GM12878 (cell line): ENCODE measurements at regions not wholly inside any gene's neighbourhood (a gene's known extent, or its start where the extent isn't known, plus 50 kb on each side); places are given as distances from the start of the nearest gene placed in this dataset.

Experiments used
- ATAC-seq: fragments of 200-7000 bp; cut with Tn5 transposase; 3 replicates; pipeline ENCODE4 v1.9.1; 2020; ENCODE audit warnings: mild to moderate bottlenecking, moderate library complexity
- BruUV-seq: library from RNA; stranded (reverse); fragments of 400-500 nt; replicated peaks from 2 replicates; lab custom pipeline; 2021; lab: Mats Ljungman, UMichigan
- CTCF ChIA-PET: fragments of 300-600 bp; sonication (Branson Sonifier 250); formaldehyde crosslinking; extraction: SDS; loops from one replicate; lab custom pipeline; 2021; ENCODE audit warnings: inconsistent platforms; lab: Yijun Ruan, JAX
- POLR2A ChIA-PET: fragments of 350-600 bp; formaldehyde crosslinking; extraction: SDS; loops from one replicate; lab custom pipeline; 2021; ENCODE audit warnings: inconsistent platforms; lab: Charles Lee
- RAD21 ChIA-PET: fragments of 300-600 bp; sonication (Branson Sonifier 250); formaldehyde crosslinking; loops from one replicate; lab custom pipeline; 2023; ENCODE audit warnings: antibody characterized with exemption; ENCODE audit not compliant: unreplicated experiment; lab: Charles Lee
- SMC1A ChIA-PET: fragments of 300-600 bp; sonication (Branson Sonifier 250); formaldehyde crosslinking; loops from one replicate; lab custom pipeline; 2023; ENCODE audit not compliant: unreplicated experiment, uncharacterized antibody; lab: Charles Lee
- DNase-seq: peaks from one replicate; pipeline ENCODE4 v3.0.0-alpha.2; 2011; ENCODE audit warnings: low read depth, low spot score
- FAIRE-seq: peaks from 3 replicates; lab custom pipeline; 2011; peaks lifted over from hg19 to GRCh38; lab: Jason Lieb, UNC
- H2AFZ ChIP-seq: 2 replicates; pipeline ENCODE4 v1.6.0; 2011; ENCODE audit warnings: low read depth, low read length, control low read depth; ENCODE audit not compliant: control insufficient read depth
- H3K27ac ChIP-seq: 2 replicates; pipeline ENCODE4 v1.5.1; 2011; ENCODE audit warnings: control low read depth; ENCODE audit not compliant: control insufficient read depth, insufficient read depth
- H3K27me3 ChIP-seq, 2 experiments: replicated peaks in 1 of 2; 2 replicates each; pipeline versions ENCODE4 v1.6.0 to v1.6.1; 2011; ENCODE audit warnings: low read length in 1 of 2; ENCODE audit not compliant: control insufficient read depth in 2 of 2, insufficient read depth in 2 of 2
- H3K36me3 ChIP-seq, 2 experiments: 2 replicates each; pipeline ENCODE4 v1.5.1; 2011; ENCODE audit warnings: low read length in 1 of 2; ENCODE audit not compliant: control insufficient read depth in 2 of 2, insufficient read depth in 2 of 2
- H3K4me1 ChIP-seq: 2 replicates; pipeline ENCODE4 v1.6.1; 2011; ENCODE audit warnings: mild to moderate bottlenecking, low read length, moderate library complexity, mixed read lengths; ENCODE audit not compliant: control insufficient read depth, insufficient read depth
- H3K4me2 ChIP-seq: 2 replicates; pipeline ENCODE4 v1.6.0; 2011; ENCODE audit warnings: control low read depth; ENCODE audit not compliant: control insufficient read depth, insufficient read depth
- H3K4me3 ChIP-seq: fragments of 200-600 bp; sonication (generic); 2 replicates; pipeline ENCODE4 v1.5.1; 2016
- H3K79me2 ChIP-seq: 2 replicates; pipeline ENCODE4 v1.6.0; 2011; ENCODE audit warnings: low read length; ENCODE audit not compliant: control insufficient read depth, insufficient read depth
- H3K9ac ChIP-seq: 2 replicates; pipeline ENCODE4 v1.8.0; 2011; ENCODE audit warnings: low read length, control low read depth, mixed read lengths; ENCODE audit not compliant: control insufficient read depth, insufficient read depth
- H3K9me3 ChIP-seq: replicated peaks from 3 replicates; pipeline ENCODE4 v1.5.1; 2011; ENCODE audit warnings: mild to moderate bottlenecking, low read length; ENCODE audit not compliant: control insufficient read depth, insufficient read depth
- H4K20me1 ChIP-seq: 2 replicates; pipeline ENCODE4 v1.6.0; 2011; ENCODE audit not compliant: control insufficient read depth, insufficient read depth
- ATF7 ChIP-seq: fragments of 450-650 bp; IDR thresholded peaks from 2 replicates; pipeline ENCODE4 v1.6.1; 2016; ENCODE audit warnings: low read depth, mild to moderate bottlenecking
- CEBPB ChIP-seq, 2 experiments: fragments of 150-350 bp in 1 of 2; IDR thresholded peaks; 2 replicates each; pipeline ENCODE4 v1.6.1; 2012 to 2014; ENCODE audit warnings: low read depth in 2 of 2, low read length in 2 of 2, borderline replicate concordance in 1 of 2, inconsistent platforms in 1 of 2
- CHD2 ChIP-seq: IDR thresholded peaks from 2 replicates; pipeline ENCODE4 v1.6.1; 2011; ENCODE audit warnings: low read depth, low read length, improper control_type of control experiment, borderline replicate concordance
- DPF2 ChIP-seq: fragments of 450-650 bp; IDR thresholded peaks from 2 replicates; pipeline ENCODE4 v1.6.1; 2017; ENCODE audit warnings: mild to moderate bottlenecking
- HDAC6 ChIP-seq: fragments of 200-600 bp; sonication (generic); IDR thresholded peaks from one replicate; pipeline ENCODE4 v1.8.0; 2017; ENCODE audit warnings: antibody characterized with exemption; ENCODE audit not compliant: unreplicated experiment
- LARP7 ChIP-seq: fragments of 450-650 bp; IDR thresholded peaks from 2 replicates; pipeline ENCODE4 v1.6.1; 2017; ENCODE audit warnings: mild to moderate bottlenecking
- MEF2B ChIP-seq: fragments of 450-650 bp; IDR thresholded peaks from 2 replicates; pipeline ENCODE4 v1.6.1; 2018; ENCODE audit warnings: mild to moderate bottlenecking, moderate library complexity; ENCODE audit not compliant: partially characterized antibody, poor library complexity, severe bottlenecking
- MXI1 ChIP-seq: fragments of 150-350 bp; IDR thresholded peaks from 2 replicates; pipeline ENCODE4 v1.6.1; 2011; ENCODE audit warnings: low read depth, mild to moderate bottlenecking, inconsistent platforms, low read length, improper control_type of control experiment
- NFYB ChIP-seq: IDR thresholded peaks from 2 replicates; pipeline ENCODE4 v1.6.1; 2011; ENCODE audit warnings: low read depth, mild to moderate bottlenecking, low read length, improper control_type of control experiment, moderate library complexity; ENCODE audit not compliant: insufficient read depth
- POLR2AphosphoS2 ChIP-seq: IDR thresholded peaks from 2 replicates; pipeline ENCODE4 v1.6.1; 2011; ENCODE audit warnings: low read depth, mild to moderate bottlenecking, low read length, improper control_type of control experiment, moderate library complexity
- RAD51 ChIP-seq: fragments of 450-650 bp; IDR thresholded peaks from 2 replicates; pipeline ENCODE4 v1.6.1; 2016; ENCODE audit warnings: moderate library complexity, mild to moderate bottlenecking, inconsistent platforms
- RBBP5 ChIP-seq: fragments of 200-600 bp; sonication (generic); conservative IDR thresholded peaks from 2 replicates; pipeline ENCODE4 v1.6.1; 2016
- SMC3 ChIP-seq: IDR thresholded peaks from 2 replicates; pipeline ENCODE4 v1.6.1; 2011; ENCODE audit warnings: low read length, improper control_type of control experiment, borderline replicate concordance
- SREBF1 ChIP-seq: IDR thresholded peaks from 2 replicates; pipeline ENCODE4 v1.6.1; 2012; ENCODE audit warnings: mild to moderate bottlenecking, low read length
- WGBS: methylation state at CpG from one replicate; pipeline ENCODE4 v1.1.6; 2016; ENCODE audit warnings: low lambda C conversion rate; ENCODE audit not compliant: insufficient replicate concordance, insufficient coverage; ENCODE audit errors: missing lambda C conversion rate; 5-methylcytosine and 5-hydroxymethylcytosine counted together
- in situ Hi-C: fragments of 300-500 bp; cut with MboI; formaldehyde crosslinking; loops from 9 replicates; pipeline ENCODE4 v1.14.3; 2018; ENCODE audit warnings: mixed read lengths
- intact Hi-C: fragments of 100-400 bp; cut with micrococcal nuclease; formaldehyde crosslinking; loops from one replicate; pipeline ENCODE4 v1.14.2; 2022; ENCODE audit not compliant: unreplicated experiment
- TF ChIP-seq, protein P1 (sequence below): fragments of 450-650 bp; IDR thresholded peaks from 2 replicates; pipeline ENCODE4 v1.6.1; 2016; ENCODE audit warnings: mild to moderate bottlenecking
- TF ChIP-seq, protein P2 (sequence below): IDR thresholded peaks from 2 replicates; pipeline ENCODE4 v1.6.1; 2012; ENCODE audit warnings: low read depth, low read length, improper control_type of control experiment
- TF ChIP-seq, protein P3 (sequence below): fragments of 450-650 bp; formaldehyde crosslinking; IDR thresholded peaks from 2 replicates; pipeline ENCODE4 v1.4.0; 2022; ENCODE audit warnings: mild to moderate bottlenecking, moderate library complexity

DNA sequence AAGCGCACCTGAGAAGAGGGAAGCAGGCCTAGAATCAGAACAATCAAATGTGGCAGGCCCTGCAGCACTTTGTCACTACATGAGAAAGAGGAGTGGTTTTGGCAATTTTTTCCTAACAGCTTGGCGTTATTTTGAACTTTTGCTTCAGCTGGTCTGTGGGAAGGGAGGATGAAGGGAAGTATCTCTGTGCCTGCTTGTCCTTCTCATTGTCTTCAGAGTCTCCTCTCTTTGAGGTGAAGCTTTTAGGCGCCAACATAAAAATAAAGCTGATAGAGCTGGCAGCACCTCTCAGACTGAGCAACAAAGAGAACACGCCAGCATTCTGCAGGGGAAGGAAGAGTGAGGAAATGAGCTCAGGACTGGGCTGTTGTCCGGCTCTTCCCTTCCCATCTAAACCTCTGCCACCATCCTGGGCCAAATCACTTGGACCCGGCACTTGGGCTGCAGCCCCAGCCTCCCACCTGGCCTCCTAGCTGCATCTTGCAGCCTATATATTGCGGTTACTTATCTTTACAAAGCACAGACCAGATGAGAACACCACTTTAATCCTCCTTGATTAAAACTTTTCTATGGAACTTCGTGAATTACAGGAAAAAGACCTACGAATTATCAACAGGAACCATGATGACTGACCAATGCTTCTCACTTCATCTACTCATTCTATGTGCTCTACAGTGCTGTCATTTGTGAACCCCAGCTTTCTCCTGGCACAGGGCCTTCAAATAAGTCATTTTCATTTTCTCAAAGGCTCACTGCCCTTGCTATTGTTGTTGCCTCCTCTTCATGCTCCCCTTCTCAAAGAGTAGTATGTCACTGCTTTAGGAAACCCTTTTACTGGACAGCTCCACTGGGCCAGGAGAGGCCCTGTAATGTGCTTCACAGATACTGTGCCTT lies 476.4 kb upstream of the HS3ST1 start:
- H3K9ac ChIP-seq = no peak overlapping the region
- SMC1A ChIA-PET = no interaction called here
- H3K9me3 ChIP-seq = no peaks in the 10 kb centered on the region
- no peak overlapping the region for H3K4me3 ChIP-seq
- no peaks in the 10 kb centered on the region for H3K4me1 ChIP-seq
- intact Hi-C loops = no loop called here
- FAIRE-seq = no peak
- RAD21 ChIA-PET = no interaction called here
- no peaks in the 10 kb centered on the region for H4K20me1 ChIP-seq
- H3K4me2 ChIP-seq = no peak overlapping the region
- CTCF ChIA-PET = no interaction called here
- POLR2A ChIA-PET = no interaction called here
- no TSS peak for BruUV-seq
- H3K36me3 ChIP-seq = no peaks in the 10 kb centered on the region
- 7% methylated on average over 9 of the region's 9 CpGs for WGBS
- H3K79me2 ChIP-seq = no peaks in the 10 kb centered on the region
- TF ChIP-seq MXI1 = no peak
- TF ChIP-seq, protein P1, sequence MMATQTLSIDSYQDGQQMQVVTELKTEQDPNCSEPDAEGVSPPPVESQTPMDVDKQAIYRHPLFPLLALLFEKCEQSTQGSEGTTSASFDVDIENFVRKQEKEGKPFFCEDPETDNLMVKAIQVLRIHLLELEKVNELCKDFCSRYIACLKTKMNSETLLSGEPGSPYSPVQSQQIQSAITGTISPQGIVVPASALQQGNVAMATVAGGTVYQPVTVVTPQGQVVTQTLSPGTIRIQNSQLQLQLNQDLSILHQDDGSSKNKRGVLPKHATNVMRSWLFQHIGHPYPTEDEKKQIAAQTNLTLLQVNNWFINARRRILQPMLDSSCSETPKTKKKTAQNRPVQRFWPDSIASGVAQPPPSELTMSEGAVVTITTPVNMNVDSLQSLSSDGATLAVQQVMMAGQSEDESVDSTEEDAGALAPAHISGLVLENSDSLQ = no peak
- no peak for TF ChIP-seq SMC3
- no peak for TF ChIP-seq RBBP5
- no peak for TF ChIP-seq ATF7
- TF ChIP-seq HDAC6 = no peak
- TF ChIP-seq MEF2B = no peak
- no peak for TF ChIP-seq SREBF1
- no peak for TF ChIP-seq NFYB
- TF ChIP-seq CEBPB (IDR thresholded peaks at IDR 0.05; ENCODE audit: borderline replicate concordance in 1 of 2, low read depth in 2 of 2, low read length in 2 of 2) = no peak
- no peak for TF ChIP-seq CHD2
- TF ChIP-seq, protein P2, sequence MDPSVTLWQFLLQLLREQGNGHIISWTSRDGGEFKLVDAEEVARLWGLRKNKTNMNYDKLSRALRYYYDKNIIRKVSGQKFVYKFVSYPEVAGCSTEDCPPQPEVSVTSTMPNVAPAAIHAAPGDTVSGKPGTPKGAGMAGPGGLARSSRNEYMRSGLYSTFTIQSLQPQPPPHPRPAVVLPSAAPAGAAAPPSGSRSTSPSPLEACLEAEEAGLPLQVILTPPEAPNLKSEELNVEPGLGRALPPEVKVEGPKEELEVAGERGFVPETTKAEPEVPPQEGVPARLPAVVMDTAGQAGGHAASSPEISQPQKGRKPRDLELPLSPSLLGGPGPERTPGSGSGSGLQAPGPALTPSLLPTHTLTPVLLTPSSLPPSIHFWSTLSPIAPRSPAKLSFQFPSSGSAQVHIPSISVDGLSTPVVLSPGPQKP = no peak
- no peak for TF ChIP-seq POLR2AphosphoS2
- no peak for TF ChIP-seq DPF2
- TF ChIP-seq, protein P3, sequence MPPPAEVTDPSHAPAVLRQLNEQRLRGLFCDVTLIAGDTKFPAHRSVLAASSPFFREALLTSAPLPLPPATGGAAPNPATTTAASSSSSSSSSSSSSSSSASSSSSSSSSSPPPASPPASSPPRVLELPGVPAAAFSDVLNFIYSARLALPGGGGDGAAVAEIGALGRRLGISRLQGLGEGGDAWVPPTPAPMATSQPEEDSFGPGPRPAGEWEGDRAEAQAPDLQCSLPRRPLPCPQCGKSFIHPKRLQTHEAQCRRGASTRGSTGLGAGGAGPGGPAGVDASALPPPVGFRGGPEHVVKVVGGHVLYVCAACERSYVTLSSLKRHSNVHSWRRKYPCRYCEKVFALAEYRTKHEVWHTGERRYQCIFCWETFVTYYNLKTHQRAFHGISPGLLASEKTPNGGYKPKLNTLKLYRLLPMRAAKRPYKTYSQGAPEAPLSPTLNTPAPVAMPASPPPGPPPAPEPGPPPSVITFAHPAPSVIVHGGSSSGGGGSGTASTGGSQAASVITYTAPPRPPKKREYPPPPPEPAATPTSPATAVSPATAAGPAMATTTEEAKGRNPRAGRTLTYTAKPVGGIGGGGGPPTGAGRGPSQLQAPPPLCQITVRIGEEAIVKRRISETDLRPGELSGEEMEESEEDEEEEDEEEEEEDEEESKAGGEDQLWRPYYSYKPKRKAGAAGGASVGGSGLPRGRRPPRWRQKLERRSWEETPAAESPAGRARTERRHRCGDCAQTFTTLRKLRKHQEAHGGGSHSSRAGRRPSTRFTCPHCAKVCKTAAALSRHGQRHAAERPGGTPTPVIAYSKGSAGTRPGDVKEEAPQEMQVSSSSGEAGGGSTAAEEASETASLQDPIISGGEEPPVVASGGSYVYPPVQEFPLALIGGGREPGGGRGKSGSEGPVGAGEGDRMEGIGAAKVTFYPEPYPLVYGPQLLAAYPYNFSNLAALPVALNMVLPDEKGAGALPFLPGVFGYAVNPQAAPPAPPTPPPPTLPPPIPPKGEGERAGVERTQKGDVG (CRISPR knock-in tag) = no peak
- TF ChIP-seq RAD51 = no peak
- no peak for TF ChIP-seq LARP7
- TF ChIP-seq, all 136 proteins: peak for 0
- Histone ChIP-seq H3K27me3 (no peaks in the 10 kb centered on the region), H3K27ac (no peak overlapping the region), H2AFZ (no peak overlapping the region)
- ATAC-seq = no peak
- DNase-seq = no peak
- in situ Hi-C loops = loop anchor here (10.0 kb wide), 1 partner anchor 60 kb away; no protein-coding TSS in a partner anchor
